ENCODE measurements at regions not wholly inside any gene's neighbourhood (a gene's known extent, or its start where the extent isn't known, plus 50 kb on each side); places are given as distances from the start of the nearest gene placed in this dataset.

GRCh38 chr6:82068721-82069120 is 178.8 kb downstream of the IBTK start:
- Histone ChIP-seq H3K4me1 (ENCODE audit: insufficient read depth, low read length) (no peaks in the 10 kb centered on the region), H3K4me3 (ENCODE audit: low read length in 2 of 2) (no peak overlapping the region), H3K9me3 (ENCODE audit: control insufficient read depth in 1 of 2, low read length in 2 of 2) (no peaks in the 10 kb centered on the region), H3K27me3 (ENCODE audit: insufficient read depth, low read length) (no peaks in the 10 kb centered on the region), H3K27ac (ENCODE audit: low read depth, low read length) (no peak overlapping the region), H3K36me3 (ENCODE audit: insufficient read depth, low read length) (no peaks in the 10 kb centered on the region)
- H3K9me3 Mint-ChIP-seq: no peaks in the 10 kb centered on the region
- no peak for DNase-seq
- intact Hi-C loops (cut with micrococcal nuclease): no loop called here
- no peaks in the 10 kb centered on the region for H3K4me1 Mint-ChIP-seq
- H3K27ac Mint-ChIP-seq: no peak overlapping the region
- no peaks in the 10 kb centered on the region for H3K27me3 Mint-ChIP-seq
- no peak overlapping the region for H3K4me3 Mint-ChIP-seq
- no peaks in the 10 kb centered on the region for H3K36me3 Mint-ChIP-seq
- POLR2A ChIA-PET (ENCODE audit: partially characterized antibody): no interaction called here
- CTCF ChIA-PET (ENCODE audit: partially characterized antibody): no interaction called here

- Histone ChIP-seq H3K36me3 (ENCODE audit: insufficient read depth, low read length) (no peaks in the 10 kb centered on the region), H3K4me1 (ENCODE audit: insufficient read depth, low read length) (no peaks in the 10 kb centered on the region), H3K4me3 (ENCODE audit: low read length in 2 of 2) (no peak overlapping the region), H3K27me3 (ENCODE audit: insufficient read depth, low read length) (no peaks in the 10 kb centered on the region), H3K9me3 (ENCODE audit: control insufficient read depth in 1 of 2, low read length in 2 of 2) (no peaks in the 10 kb centered on the region), H3K27ac (ENCODE audit: low read depth, low read length) (no peak overlapping the region)
- Mint-ChIP-seq H3K36me3 (no peaks in the 10 kb centered on the region), H3K27me3 (no peaks in the 10 kb centered on the region), H3K27ac (no peak overlapping the region), H3K4me1 (no peaks in the 10 kb centered on the region), H3K4me3 (no peak overlapping the region), H3K9me3 (no peaks in the 10 kb centered on the region)
- no peak for DNase-seq
- intact Hi-C loops (cut with micrococcal nuclease): no loop called here
- ChIA-PET POLR2A (ENCODE audit: partially characterized antibody) (no interaction called here), CTCF (ENCODE audit: partially characterized antibody) (no interaction called here)
Measured at GRCh38 chr6:82066991-82067411, 180.5 kb downstream of the IBTK start.

GRCh38 chr6:82066196-82066595 is 181.3 kb downstream of the IBTK start:
- no peaks in the 10 kb centered on the region for H3K36me3 ChIP-seq (ENCODE audit: insufficient read depth, low read length)
- intact Hi-C loops (cut with micrococcal nuclease): no loop called here
- no peak overlapping the region for H3K27ac ChIP-seq (ENCODE audit: low read depth, low read length)
- Mint-ChIP-seq H3K27me3 (no peaks in the 10 kb centered on the region), H3K4me1 (no peaks in the 10 kb centered on the region), H3K4me3 (no peak overlapping the region), H3K36me3 (no peaks in the 10 kb centered on the region), H3K9me3 (no peaks in the 10 kb centered on the region), H3K27ac (no peak overlapping the region)
- H3K27me3 ChIP-seq (ENCODE audit: insufficient read depth, low read length): no peaks in the 10 kb centered on the region
- no peak overlapping the region for H3K4me3 ChIP-seq (ENCODE audit: low read length in 2 of 2)
- H3K4me1 ChIP-seq (ENCODE audit: insufficient read depth, low read length): no peaks in the 10 kb centered on the region
- no peak for DNase-seq
- CTCF ChIA-PET (ENCODE audit: partially characterized antibody): no interaction called here
- H3K9me3 ChIP-seq (ENCODE audit: control insufficient read depth in 1 of 2, low read length in 2 of 2): no peaks in the 10 kb centered on the region
- POLR2A ChIA-PET (ENCODE audit: partially characterized antibody): no interaction called here

DNA sequence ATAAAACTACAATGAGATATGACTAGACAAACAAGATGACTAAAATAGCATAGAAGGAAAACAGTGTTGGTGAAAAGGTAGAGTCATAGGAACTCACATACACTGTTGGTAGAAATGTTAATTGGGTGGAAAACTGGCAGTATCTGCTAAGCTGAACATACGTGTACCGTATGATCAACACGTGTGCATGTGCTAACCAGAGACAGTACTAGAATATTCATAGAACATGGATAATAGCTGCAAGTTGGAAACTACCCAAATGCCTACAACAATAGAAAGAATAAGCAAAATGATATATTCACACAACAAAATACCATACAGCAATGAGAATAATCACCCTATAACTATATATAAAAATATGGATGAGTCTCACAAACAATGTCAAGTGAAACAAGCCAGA is 184.0 kb downstream of the IBTK start:
- Mint-ChIP-seq H3K4me3 (no peak overlapping the region), H3K36me3 (no peaks in the 10 kb centered on the region), H3K27me3 (no peaks in the 10 kb centered on the region), H3K27ac (no peak overlapping the region), H3K9me3 (no peaks in the 10 kb centered on the region), H3K4me1 (no peaks in the 10 kb centered on the region)
- POLR2A ChIA-PET (ENCODE audit: partially characterized antibody): no interaction called here
- no peaks in the 10 kb centered on the region for H3K4me1 ChIP-seq (ENCODE audit: insufficient read depth, low read length)
- no peak overlapping the region for H3K4me3 ChIP-seq (ENCODE audit: low read length in 2 of 2)
- intact Hi-C loops (cut with micrococcal nuclease): no loop called here
- no peaks in the 10 kb centered on the region for H3K36me3 ChIP-seq (ENCODE audit: insufficient read depth, low read length)
- DNase-seq: no peak
- CTCF ChIA-PET (ENCODE audit: partially characterized antibody): no interaction called here
- no peaks in the 10 kb centered on the region for H3K27me3 ChIP-seq (ENCODE audit: insufficient read depth, low read length)
- H3K27ac ChIP-seq (ENCODE audit: low read depth, low read length): no peak overlapping the region
- no peaks in the 10 kb centered on the region for H3K9me3 ChIP-seq (ENCODE audit: control insufficient read depth in 1 of 2, low read length in 2 of 2)

DNA sequence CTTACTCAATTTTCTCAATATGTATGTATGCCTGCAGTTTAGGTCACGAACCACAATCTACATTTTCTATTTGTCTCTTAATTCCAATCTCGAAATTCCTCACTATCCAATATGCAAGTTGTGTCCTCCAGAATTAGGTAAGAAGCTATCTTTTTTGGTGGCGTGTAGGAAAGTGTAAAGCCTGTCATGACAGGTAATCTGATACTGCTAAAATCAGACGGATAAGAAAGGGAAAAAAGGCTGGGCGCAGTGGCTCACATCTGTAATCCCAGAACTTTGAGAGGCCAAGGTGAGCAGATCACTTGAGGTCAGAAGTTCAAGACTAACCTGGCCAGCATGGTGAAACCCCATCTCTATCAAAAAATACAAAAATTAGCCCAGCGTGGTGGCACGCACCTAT is 185.3 kb downstream of the IBTK start:
- Histone ChIP-seq H3K4me3 (ENCODE audit: low read length in 2 of 2) (no peak overlapping the region), H3K4me1 (ENCODE audit: insufficient read depth, low read length) (no peaks in the 10 kb centered on the region), H3K27ac (ENCODE audit: low read depth, low read length) (no peak overlapping the region), H3K36me3 (ENCODE audit: insufficient read depth, low read length) (no peaks in the 10 kb centered on the region), H3K9me3 (ENCODE audit: control insufficient read depth in 1 of 2, low read length in 2 of 2) (no peaks in the 10 kb centered on the region), H3K27me3 (ENCODE audit: insufficient read depth, low read length) (no peaks in the 10 kb centered on the region)
- no peak for DNase-seq
- no peaks in the 10 kb centered on the region for H3K27me3 Mint-ChIP-seq
- H3K9me3 Mint-ChIP-seq: peaks cover 0 to 3% (median 0%) of the 10 kb centered on the region in 8 donors
- POLR2A ChIA-PET (ENCODE audit: partially characterized antibody): no interaction called here
- intact Hi-C loops (cut with micrococcal nuclease): no loop called here
- no peaks in the 10 kb centered on the region for H3K4me1 Mint-ChIP-seq
- H3K4me3 Mint-ChIP-seq: no peak overlapping the region
- no peak overlapping the region for H3K27ac Mint-ChIP-seq
- CTCF ChIA-PET (ENCODE audit: partially characterized antibody): no interaction called here
- H3K36me3 Mint-ChIP-seq: no peaks in the 10 kb centered on the region

- ChIA-PET POLR2A (ENCODE audit: partially characterized antibody) (no interaction called here), CTCF (ENCODE audit: partially characterized antibody) (no interaction called here)
- no peak for DNase-seq
- H3K27me3 ChIP-seq (ENCODE audit: insufficient read depth, low read length): no peaks in the 10 kb centered on the region
- H3K36me3 Mint-ChIP-seq: no peaks in the 10 kb centered on the region
- no peak overlapping the region for H3K4me3 Mint-ChIP-seq
- peaks cover 0 to 2% of the 10 kb centered on the region in 2 donors for H3K27me3 Mint-ChIP-seq
- H3K27ac ChIP-seq (ENCODE audit: low read depth, low read length): no peak overlapping the region
- no peaks in the 10 kb centered on the region for H3K36me3 ChIP-seq (ENCODE audit: insufficient read depth, low read length)
- no peak overlapping the region for H3K4me3 ChIP-seq (ENCODE audit: low read length in 2 of 2)
- H3K9me3 ChIP-seq (ENCODE audit: control insufficient read depth in 1 of 2, low read length in 2 of 2): no peaks in the 10 kb centered on the region
- no peak overlapping the region for H3K27ac Mint-ChIP-seq
- intact Hi-C loops (cut with micrococcal nuclease): no loop called here
- H3K4me1 Mint-ChIP-seq: no peaks in the 10 kb centered on the region
- H3K4me1 ChIP-seq (ENCODE audit: insufficient read depth, low read length): no peaks in the 10 kb centered on the region
- peaks cover 0 to 3% (median 0%) of the 10 kb centered on the region in 8 donors for H3K9me3 Mint-ChIP-seq
Measured at GRCh38 chr6:82057846-82058554, 189.5 kb downstream of the IBTK start.

DNA sequence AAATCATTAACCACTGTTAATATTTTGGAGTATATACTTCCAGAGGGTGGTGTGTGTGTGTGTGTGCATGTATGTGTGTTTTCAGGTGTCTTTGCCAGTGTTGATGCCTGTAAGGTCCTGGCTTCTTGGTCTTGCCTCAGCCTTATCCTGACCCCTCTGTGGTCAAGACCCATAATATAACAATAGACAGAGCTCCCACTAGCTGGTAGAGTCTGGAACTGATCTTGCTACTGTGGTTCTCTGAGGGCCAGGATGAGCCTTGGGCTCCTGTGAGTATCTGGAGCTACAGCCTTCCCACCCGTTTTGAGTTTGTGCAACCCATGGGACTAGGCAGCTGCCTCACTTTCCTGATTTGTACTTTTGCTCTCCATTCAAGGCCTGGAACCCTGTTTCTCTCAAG is 191.0 kb downstream of the IBTK start:
- H3K27me3 ChIP-seq (ENCODE audit: insufficient read depth, low read length): no peaks in the 10 kb centered on the region
- no peaks in the 10 kb centered on the region for H3K36me3 ChIP-seq (ENCODE audit: insufficient read depth, low read length)
- no peaks in the 10 kb centered on the region for H3K4me1 Mint-ChIP-seq
- no peak overlapping the region for H3K4me3 Mint-ChIP-seq
- intact Hi-C loops (cut with micrococcal nuclease): no loop called here
- POLR2A ChIA-PET (ENCODE audit: partially characterized antibody): no interaction called here
- H3K9me3 ChIP-seq (ENCODE audit: control insufficient read depth in 1 of 2, low read length in 2 of 2): no peaks in the 10 kb centered on the region
- no peak overlapping the region for H3K4me3 ChIP-seq (ENCODE audit: low read length in 2 of 2)
- peaks cover 0 to 3% (median 0%) of the 10 kb centered on the region in 8 donors for H3K9me3 Mint-ChIP-seq
- no peaks in the 10 kb centered on the region for H3K36me3 Mint-ChIP-seq
- CTCF ChIA-PET (ENCODE audit: partially characterized antibody): no interaction called here
- H3K27ac ChIP-seq (ENCODE audit: low read depth, low read length): no peak overlapping the region
- H3K27ac Mint-ChIP-seq: no peak overlapping the region
- H3K27me3 Mint-ChIP-seq: peaks cover 0 to 2% of the 10 kb centered on the region in 2 donors
- no peak for DNase-seq
- no peaks in the 10 kb centered on the region for H3K4me1 ChIP-seq (ENCODE audit: insufficient read depth, low read length)

Data from CD4-positive, alpha-beta memory T cell (primary cell).